K562 (cell line): ENCODE measurements at regions not wholly inside any gene's neighbourhood (a gene's known extent, or its start where the extent isn't known, plus 50 kb on each side); places are given as distances from the start of the nearest gene placed in this dataset.

Source experiments
- ARID1B ChIP-seq: fragments of 450-650 bp; IDR thresholded peaks from 2 replicates; pipeline ENCODE4 v1.6.1; 2016; ENCODE audit warnings: antibody characterized with exemption, mild to moderate bottlenecking, inconsistent platforms
- BHLHE40 ChIP-seq: IDR thresholded peaks from 2 replicates; pipeline ENCODE4 v1.6.1; 2011; ENCODE audit warnings: low read length, improper control_type of control experiment
- CBX1 ChIP-seq: sonication (generic); IDR thresholded peaks from 2 replicates; pipeline ENCODE4 v1.6.1; 2016; ENCODE audit warnings: antibody characterized with exemption, low read depth, mild to moderate bottlenecking
- CCNT2 ChIP-seq: IDR thresholded peaks from 2 replicates; pipeline ENCODE4 v1.6.1; 2011; ENCODE audit warnings: borderline replicate concordance, low read depth, mild to moderate bottlenecking, moderate library complexity, mixed read lengths, low read length; ENCODE audit not compliant: insufficient read length; ENCODE audit errors: extremely low read depth
- CREB3L1 ChIP-seq: fragments of 450-650 bp; IDR thresholded peaks from 2 replicates; pipeline ENCODE4 v1.6.1; 2014; ENCODE audit warnings: low read depth, mild to moderate bottlenecking, moderate library complexity, borderline replicate concordance
- FOXK2 ChIP-seq, 2 experiments: fragments of 450-650 bp; IDR thresholded peaks in 1 of 2; conservative IDR thresholded peaks in 1 of 2; 2 replicates each; pipeline ENCODE4 v1.6.1; 2016; ENCODE audit warnings: low read depth in 2 of 2, mild to moderate bottlenecking in 1 of 2
- GATAD2A ChIP-seq: fragments of 450-650 bp; IDR thresholded peaks from 2 replicates; pipeline ENCODE4 v1.6.1; 2017
- HDGF ChIP-seq: fragments of 450-650 bp; IDR thresholded peaks from 2 replicates; pipeline ENCODE4 v1.6.1; 2016
- HEY1 ChIP-seq: fragments of 250-450 bp; sonication (Bioruptor Pico); IDR thresholded peaks from 2 replicates; pipeline ENCODE4 v1.5.0; 2020; ENCODE audit warnings: mild to moderate bottlenecking, moderate library complexity, borderline replicate concordance
- KDM1A ChIP-seq, 2 experiments: fragments of 450-650 bp; IDR thresholded peaks; 2 replicates each; pipeline ENCODE4 v1.6.1; 2016; ENCODE audit warnings: mild to moderate bottlenecking in 2 of 2
- KHSRP ChIP-seq: fragments of 450-650 bp; IDR thresholded peaks from 2 replicates; pipeline ENCODE4 v1.6.1; 2017
- LARP7 ChIP-seq: fragments of 450-650 bp; IDR thresholded peaks from 2 replicates; pipeline ENCODE4 v1.6.1; 2016
- MECOM ChIP-seq: fragments of 250-450 bp; sonication (Bioruptor Pico); IDR thresholded peaks from 2 replicates; pipeline ENCODE4 v1.8.0; 2022; ENCODE audit warnings: inconsistent platforms
- PHF21A ChIP-seq: fragments of 450-650 bp; IDR thresholded peaks from 2 replicates; pipeline ENCODE4 v1.6.1; 2017; ENCODE audit warnings: low read depth, borderline replicate concordance
- PHF8 ChIP-seq: fragments of 200-600 bp; sonication (generic); IDR thresholded peaks from 2 replicates; pipeline ENCODE4 v1.6.1; 2012; ENCODE audit warnings: mixed run types, mild to moderate bottlenecking, inconsistent platforms, low read length, moderate library complexity, borderline replicate concordance
- PRPF4 ChIP-seq: fragments of 200-400 bp; formaldehyde crosslinking; IDR thresholded peaks from one replicate; pipeline ENCODE4 v1.6.1; 2017; ENCODE audit warnings: low read length, low read depth, mild to moderate bottlenecking; ENCODE audit not compliant: insufficient read depth, poor library complexity, severe bottlenecking
- RAD21 ChIP-seq, 2 experiments: fragments of 250-450 bp in 1 of 2; fragments of 450-650 bp in 1 of 2; sonication (Bioruptor Pico) in 1 of 2; formaldehyde crosslinking in 1 of 2; IDR thresholded peaks in 1 of 2; conservative IDR thresholded peaks in 1 of 2; 2 replicates each; pipeline versions ENCODE4 v1.4.0 to v1.8.0; 2020 to 2022; ENCODE audit warnings: mild to moderate bottlenecking in 2 of 2, moderate library complexity in 1 of 2
- TEAD4 ChIP-seq, 2 experiments: sonication (generic) in 1 of 2; formaldehyde crosslinking in 1 of 2; IDR thresholded peaks; 2 replicates each; pipeline versions ENCODE4 v1.6.1 to v1.8.0; 2012 to 2022; ENCODE audit warnings: borderline replicate concordance in 1 of 2, inconsistent platforms in 1 of 2, low read length in 1 of 2, mild to moderate bottlenecking in 1 of 2, missing genetic modification reagents in 1 of 2
- TFAM ChIP-seq: fragments of 250-450 bp; sonication (Bioruptor Pico); conservative IDR thresholded peaks from 2 replicates; pipeline ENCODE4 v1.5.0; 2021; ENCODE audit warnings: mild to moderate bottlenecking, moderate library complexity
- TRIM24 ChIP-seq, 2 experiments: fragments of 450-650 bp; IDR thresholded peaks; 2 replicates each; pipeline ENCODE4 v1.6.1; 2016
- ZNF444 ChIP-seq: fragments of 250-450 bp; sonication (Bioruptor Pico); IDR thresholded peaks from 2 replicates; pipeline ENCODE4 v1.4.0; 2020; ENCODE audit warnings: mild to moderate bottlenecking, moderate library complexity
- ZNF644 ChIP-seq: fragments of 200-800 bp; sonication (Bioruptor generic); IDR thresholded peaks from 2 replicates; pipeline ENCODE4 v1.6.1; 2016; ENCODE audit warnings: low read depth, missing genetic modification characterization, missing compliant biosample characterization
- TF ChIP-seq, protein P1 (sequence below): fragments of 450-650 bp; IDR thresholded peaks from 2 replicates; pipeline ENCODE4 v1.6.1; 2016; ENCODE audit warnings: antibody characterized with exemption
- TF ChIP-seq, protein P2 (sequence below): sonication (generic); formaldehyde crosslinking; IDR thresholded peaks from 2 replicates; pipeline ENCODE4 v1.8.0; 2022; ENCODE audit warnings: mild to moderate bottlenecking, missing genetic modification reagents
- TF ChIP-seq, protein P3 (sequence below): fragments of 250-450 bp; sonication (Bioruptor Pico); IDR thresholded peaks from 2 replicates; pipeline ENCODE4 v1.8.0; 2022; ENCODE audit warnings: inconsistent platforms

GRCh38 chr5:65076251-65076869 lies 307.6 kb downstream of the CWC27 start (continued):
- TF ChIP-seq CCNT2, result no peak
- peak; percentile 61 to 74 for TF ChIP-seq RAD21 (CRISPR knock-in tag; conservative IDR thresholded peaks at IDR 0.05 in 1 of 2, IDR thresholded peaks at IDR 0.05 in 1 of 2)
- no peak for TF ChIP-seq HDGF
- TF ChIP-seq TEAD4 (IDR thresholded peaks at IDR 0.05; ENCODE audit: low read length), result peak; percentile 50; the same call in 1 of the 2 replicates
- TF ChIP-seq TEAD4 (CRISPR knock-in tag; IDR thresholded peaks at IDR 0.05; ENCODE audit: borderline replicate concordance), result no peak
- TF ChIP-seq PRPF4, result no peak
- TF ChIP-seq CREB3L1, result 0 out of 2 replicates have a peak, but pooled peaks have one; percentile 31
- TF ChIP-seq, protein P1, sequence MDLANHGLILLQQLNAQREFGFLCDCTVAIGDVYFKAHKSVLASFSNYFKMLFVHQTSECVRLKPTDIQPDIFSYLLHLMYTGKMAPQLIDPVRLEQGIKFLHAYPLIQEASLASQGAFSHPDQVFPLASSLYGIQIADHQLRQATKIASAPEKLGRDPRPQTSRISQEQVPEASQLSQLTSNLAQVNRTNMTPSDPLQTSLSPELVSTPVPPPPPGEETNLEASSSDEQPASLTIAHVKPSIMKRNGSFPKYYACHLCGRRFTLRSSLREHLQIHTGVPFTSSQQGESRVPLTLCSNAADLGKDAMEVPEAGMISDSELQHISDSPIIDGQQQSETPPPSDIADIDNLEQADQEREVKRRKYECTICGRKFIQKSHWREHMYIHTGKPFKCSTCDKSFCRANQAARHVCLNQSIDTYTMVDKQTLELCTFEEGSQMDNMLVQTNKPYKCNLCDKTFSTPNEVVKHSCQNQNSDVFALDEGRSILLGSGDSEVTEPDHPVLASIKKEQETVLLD, result no peak
- TF ChIP-seq FOXK2 (conservative IDR thresholded peaks at IDR 0.05 in 1 of 2, IDR thresholded peaks at IDR 0.05 in 1 of 2; ENCODE audit: low read depth in 2 of 2), result peak; percentile 15 to 45; a peak in 1 of 4 replicates
- TF ChIP-seq, protein P2, sequence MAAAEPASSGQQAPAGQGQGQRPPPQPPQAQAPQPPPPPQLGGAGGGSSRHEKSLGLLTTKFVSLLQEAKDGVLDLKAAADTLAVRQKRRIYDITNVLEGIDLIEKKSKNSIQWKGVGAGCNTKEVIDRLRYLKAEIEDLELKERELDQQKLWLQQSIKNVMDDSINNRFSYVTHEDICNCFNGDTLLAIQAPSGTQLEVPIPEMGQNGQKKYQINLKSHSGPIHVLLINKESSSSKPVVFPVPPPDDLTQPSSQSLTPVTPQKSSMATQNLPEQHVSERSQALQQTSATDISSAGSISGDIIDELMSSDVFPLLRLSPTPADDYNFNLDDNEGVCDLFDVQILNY, result no peak
- peak; percentile 73 for TF ChIP-seq MECOM (CRISPR knock-in tag)
- TF ChIP-seq KDM1A (IDR thresholded peaks at IDR 0.05), result peak; percentile 60 to 81; a peak in 2 of 4 replicates
- TF ChIP-seq TRIM24 (IDR thresholded peaks at IDR 0.05), result peak in 1 of 2 experiments; percentile 91; a peak in 3 of 4 replicates
- TF ChIP-seq HEY1 (CRISPR knock-in tag), result no peak
- peak; percentile 55; the same call in 1 of the 2 replicates for TF ChIP-seq BHLHE40
- no peak for TF ChIP-seq KHSRP
- no peak for TF ChIP-seq PHF21A
- no peak for TF ChIP-seq GATAD2A
- TF ChIP-seq LARP7, result no peak
- TF ChIP-seq ARID1B, result peak; percentile 79
- no peak for TF ChIP-seq ZNF444 (CRISPR knock-in tag)
- TF ChIP-seq PHF8, result no peak
- TF ChIP-seq TFAM (CRISPR knock-in tag), result no peak
- TF ChIP-seq CBX1, result peak; percentile 35; the same call in 1 of the 2 replicates
- TF ChIP-seq, protein P3, sequence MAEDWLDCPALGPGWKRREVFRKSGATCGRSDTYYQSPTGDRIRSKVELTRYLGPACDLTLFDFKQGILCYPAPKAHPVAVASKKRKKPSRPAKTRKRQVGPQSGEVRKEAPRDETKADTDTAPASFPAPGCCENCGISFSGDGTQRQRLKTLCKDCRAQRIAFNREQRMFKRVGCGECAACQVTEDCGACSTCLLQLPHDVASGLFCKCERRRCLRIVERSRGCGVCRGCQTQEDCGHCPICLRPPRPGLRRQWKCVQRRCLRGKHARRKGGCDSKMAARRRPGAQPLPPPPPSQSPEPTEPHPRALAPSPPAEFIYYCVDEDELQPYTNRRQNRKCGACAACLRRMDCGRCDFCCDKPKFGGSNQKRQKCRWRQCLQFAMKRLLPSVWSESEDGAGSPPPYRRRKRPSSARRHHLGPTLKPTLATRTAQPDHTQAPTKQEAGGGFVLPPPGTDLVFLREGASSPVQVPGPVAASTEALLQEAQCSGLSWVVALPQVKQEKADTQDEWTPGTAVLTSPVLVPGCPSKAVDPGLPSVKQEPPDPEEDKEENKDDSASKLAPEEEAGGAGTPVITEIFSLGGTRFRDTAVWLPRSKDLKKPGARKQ (CRISPR knock-in tag), result no peak
- TF ChIP-seq ZNF644 (tag), result no peak
